ENCODE measurements at regions not wholly inside any gene's neighbourhood (a gene's known extent, or its start where the extent isn't known, plus 50 kb on each side); places are given as distances from the start of the nearest gene placed in this dataset.

- TF ChIP-seq, protein P1, sequence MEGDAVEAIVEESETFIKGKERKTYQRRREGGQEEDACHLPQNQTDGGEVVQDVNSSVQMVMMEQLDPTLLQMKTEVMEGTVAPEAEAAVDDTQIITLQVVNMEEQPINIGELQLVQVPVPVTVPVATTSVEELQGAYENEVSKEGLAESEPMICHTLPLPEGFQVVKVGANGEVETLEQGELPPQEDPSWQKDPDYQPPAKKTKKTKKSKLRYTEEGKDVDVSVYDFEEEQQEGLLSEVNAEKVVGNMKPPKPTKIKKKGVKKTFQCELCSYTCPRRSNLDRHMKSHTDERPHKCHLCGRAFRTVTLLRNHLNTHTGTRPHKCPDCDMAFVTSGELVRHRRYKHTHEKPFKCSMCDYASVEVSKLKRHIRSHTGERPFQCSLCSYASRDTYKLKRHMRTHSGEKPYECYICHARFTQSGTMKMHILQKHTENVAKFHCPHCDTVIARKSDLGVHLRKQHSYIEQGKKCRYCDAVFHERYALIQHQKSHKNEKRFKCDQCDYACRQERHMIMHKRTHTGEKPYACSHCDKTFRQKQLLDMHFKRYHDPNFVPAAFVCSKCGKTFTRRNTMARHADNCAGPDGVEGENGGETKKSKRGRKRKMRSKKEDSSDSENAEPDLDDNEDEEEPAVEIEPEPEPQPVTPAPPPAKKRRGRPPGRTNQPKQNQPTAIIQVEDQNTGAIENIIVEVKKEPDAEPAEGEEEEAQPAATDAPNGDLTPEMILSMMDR (conservative IDR thresholded peaks at IDR 0.05 in 1 of 2, IDR thresholded peaks at IDR 0.05 in 1 of 2; ENCODE audit: low read depth in 1 of 2, low read length in 2 of 2), result no peak
- no peak for TF ChIP-seq EZH2 (IDR thresholded peaks at IDR 0.05; ENCODE audit: low read length, missing control alignments)
These were observed 1317.4 kb upstream of the CDH9 start for GRCh38 chr5:28355831-28356230.

All from fibroblast of lung (primary cell).